ENCODE measurements at regions not wholly inside any gene's neighbourhood (a gene's known extent, or its start where the extent isn't known, plus 50 kb on each side); places are given as distances from the start of the nearest gene placed in this dataset.

DNA sequence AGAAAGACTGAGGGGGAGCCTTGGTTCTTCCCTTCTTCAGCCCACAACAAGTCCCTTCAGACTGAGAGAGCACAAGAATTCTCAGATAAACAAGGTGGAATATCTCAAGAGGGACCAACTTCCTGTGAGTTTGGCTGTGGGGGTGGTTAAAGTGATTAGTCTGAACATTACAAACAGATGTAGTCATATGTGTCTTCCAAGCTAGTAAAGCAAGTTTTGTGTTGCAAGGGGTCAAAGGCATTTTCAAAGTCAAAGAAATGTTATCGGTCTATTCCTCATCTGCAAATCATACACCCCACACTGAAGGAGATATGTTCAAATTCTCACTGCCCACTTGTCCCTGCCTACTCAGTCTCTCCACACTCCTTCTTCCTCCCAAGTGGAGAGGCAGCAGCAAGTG is 242.5 kb downstream of the FAM43A start:
- TF ChIP-seq POLR2A (IDR thresholded peaks at IDR 0.05; ENCODE audit: low read depth, low read length) (no peak), POLR2AphosphoS5 (IDR thresholded peaks at IDR 0.05; ENCODE audit: low read depth, low read length) (no peak)

Data from GM12891 (cell line).